Tibial nerve (tissue), 4 donors: ENCODE measurements at regions not wholly inside any gene's neighbourhood (a gene's known extent, or its start where the extent isn't known, plus 50 kb on each side); places are given as distances from the start of the nearest gene placed in this dataset.

ENCODE experiments used
- DNase-seq, 2 donors: peaks; one replicate each; pipeline ENCODE4 v3.0.0-alpha.2; 2019; ENCODE audit warnings: low spot score in 2 of 2
- H3K27ac ChIP-seq, 4 donors: fragments of 200-600 bp; sonication (generic) in 3 of 4; one replicate each; pipeline ENCODE4 v1.5.1; 2017 to 2019; ENCODE audit warnings: mild to moderate bottlenecking in 1 of 4
- H3K27me3 ChIP-seq, 2 donors: fragments of 200-600 bp; sonication (generic) in 1 of 2; one replicate each; pipeline versions ENCODE4 v1.5.1 to v1.6.0; 2017 to 2019
- H3K36me3 ChIP-seq, 3 donors: fragments of 200-600 bp; sonication (generic); one replicate each; pipeline ENCODE4 v1.5.1; 2018 to 2019
- H3K4me1 ChIP-seq, 4 donors: fragments of 200-600 bp; sonication (generic) in 3 of 4; one replicate each; pipeline ENCODE4 v1.5.1; 2017 to 2019
- H3K4me3 ChIP-seq, 4 donors: fragments of 200-600 bp; sonication (generic) in 3 of 4; one replicate each; pipeline ENCODE4 v1.5.1; 2017 to 2019; ENCODE audit warnings: mild to moderate bottlenecking in 1 of 4, moderate library complexity in 1 of 4
- H3K9me3 ChIP-seq, 4 donors: fragments of 200-600 bp; sonication (generic) in 3 of 4; one replicate each; pipeline ENCODE4 v1.5.1; 2017 to 2019
- EP300 ChIP-seq, 2 donors: sonication (generic); formaldehyde crosslinking; IDR thresholded peaks; one replicate each; pipeline ENCODE4 v1.6.1; 2017; ENCODE audit warnings: antibody characterized with exemption in 2 of 2, mild to moderate bottlenecking in 1 of 2
- POLR2A ChIP-seq, 2 donors: fragments of 450-650 bp; IDR thresholded peaks; one replicate each; pipeline ENCODE4 v1.6.1; 2017; ENCODE audit warnings: antibody characterized with exemption in 2 of 2, mild to moderate bottlenecking in 2 of 2, moderate library complexity in 2 of 2
- WGBS, 2 donors: methylation state at CpG; one replicate each; pipeline ENCODE4 v1.1.5; 2018; 5-methylcytosine and 5-hydroxymethylcytosine counted together
- TF ChIP-seq, protein P1 (sequence below), 5 experiments: fragments of 200-600 bp in 3 of 5; fragments of 450-650 bp in 2 of 5; sonication (generic) in 3 of 5; IDR thresholded peaks; one replicate each; pipeline ENCODE4 v1.5.1; 2016 to 2019; ENCODE audit warnings: antibody characterized with exemption in 5 of 5, mild to moderate bottlenecking in 3 of 5, moderate library complexity in 2 of 5

DNA sequence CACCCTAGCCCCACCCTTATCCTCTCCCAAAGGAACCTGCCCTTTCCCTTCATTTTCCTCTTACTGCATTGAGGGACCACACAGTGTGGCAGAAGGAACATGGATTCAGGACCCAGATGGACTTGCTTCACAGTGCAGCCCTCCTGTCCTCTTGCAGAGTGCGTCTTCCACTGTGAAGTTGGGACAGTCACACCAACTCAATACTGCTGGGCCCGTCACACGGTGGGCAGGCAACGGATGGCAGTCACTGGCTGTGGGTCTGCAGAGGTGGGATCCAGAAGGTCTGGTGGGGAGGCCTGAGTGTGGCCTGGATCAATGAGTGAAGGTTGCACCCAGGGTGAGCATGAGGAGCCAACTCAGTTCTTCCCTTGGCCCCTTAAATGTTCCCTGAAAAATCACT is 129.9 kb upstream of the B3GAT1 start:
- Histone ChIP-seq H3K4me1 (no peaks in the 10 kb centered on the region), H3K27me3 (peaks cover 0 to 5% of the 10 kb centered on the region in 2 donors), H3K4me3 (no peak overlapping the region), H3K27ac (no peak overlapping the region), H3K9me3 (no peaks in the 10 kb centered on the region), H3K36me3 (no peaks in the 10 kb centered on the region)
- WGBS, 2 donors: 77 to 93% methylated on average over 4 of the region's 4 CpGs
- DNase-seq: no peak
- no peak for TF ChIP-seq POLR2A (IDR thresholded peaks at IDR 0.05)
- TF ChIP-seq EP300 (IDR thresholded peaks at IDR 0.05): no peak
- TF ChIP-seq, protein P1, sequence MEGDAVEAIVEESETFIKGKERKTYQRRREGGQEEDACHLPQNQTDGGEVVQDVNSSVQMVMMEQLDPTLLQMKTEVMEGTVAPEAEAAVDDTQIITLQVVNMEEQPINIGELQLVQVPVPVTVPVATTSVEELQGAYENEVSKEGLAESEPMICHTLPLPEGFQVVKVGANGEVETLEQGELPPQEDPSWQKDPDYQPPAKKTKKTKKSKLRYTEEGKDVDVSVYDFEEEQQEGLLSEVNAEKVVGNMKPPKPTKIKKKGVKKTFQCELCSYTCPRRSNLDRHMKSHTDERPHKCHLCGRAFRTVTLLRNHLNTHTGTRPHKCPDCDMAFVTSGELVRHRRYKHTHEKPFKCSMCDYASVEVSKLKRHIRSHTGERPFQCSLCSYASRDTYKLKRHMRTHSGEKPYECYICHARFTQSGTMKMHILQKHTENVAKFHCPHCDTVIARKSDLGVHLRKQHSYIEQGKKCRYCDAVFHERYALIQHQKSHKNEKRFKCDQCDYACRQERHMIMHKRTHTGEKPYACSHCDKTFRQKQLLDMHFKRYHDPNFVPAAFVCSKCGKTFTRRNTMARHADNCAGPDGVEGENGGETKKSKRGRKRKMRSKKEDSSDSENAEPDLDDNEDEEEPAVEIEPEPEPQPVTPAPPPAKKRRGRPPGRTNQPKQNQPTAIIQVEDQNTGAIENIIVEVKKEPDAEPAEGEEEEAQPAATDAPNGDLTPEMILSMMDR (IDR thresholded peaks at IDR 0.05): no peak

DNA sequence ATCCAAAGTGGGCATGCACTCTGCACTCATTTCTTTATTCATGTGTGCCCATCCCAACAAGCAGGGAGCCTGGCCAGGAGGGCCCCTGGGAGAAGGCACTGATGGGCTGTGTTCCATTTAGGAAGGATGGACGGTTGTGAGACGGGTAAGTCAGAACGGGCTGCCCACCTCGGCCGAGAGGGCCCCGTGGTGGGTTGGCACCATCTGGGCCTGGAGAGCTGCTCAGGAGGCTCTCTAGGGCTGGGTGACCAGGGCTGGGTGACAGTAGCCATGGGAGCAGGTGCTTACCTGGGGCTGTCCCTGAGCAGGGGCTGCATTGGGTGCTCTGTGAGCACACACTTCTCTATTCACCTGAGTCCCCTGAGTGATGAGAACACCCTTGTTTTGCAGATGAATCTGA is 129.3 kb upstream of the B3GAT1 start:
- no peaks in the 10 kb centered on the region for H3K36me3 ChIP-seq
- no peaks in the 10 kb centered on the region for H3K4me1 ChIP-seq
- no peak for DNase-seq
- no peaks in the 10 kb centered on the region for H3K9me3 ChIP-seq
- WGBS, 2 donors: 78 to 85% methylated on average over 6 of the region's 6 CpGs
- TF ChIP-seq POLR2A (IDR thresholded peaks at IDR 0.05): no peak
- no peak for TF ChIP-seq EP300 (IDR thresholded peaks at IDR 0.05)
- TF ChIP-seq, protein P1 (IDR thresholded peaks at IDR 0.05): no peak
- no peak overlapping the region for H3K27ac ChIP-seq
- H3K27me3 ChIP-seq: peaks cover 0 to 5% of the 10 kb centered on the region in 2 donors
- no peak overlapping the region for H3K4me3 ChIP-seq

DNA sequence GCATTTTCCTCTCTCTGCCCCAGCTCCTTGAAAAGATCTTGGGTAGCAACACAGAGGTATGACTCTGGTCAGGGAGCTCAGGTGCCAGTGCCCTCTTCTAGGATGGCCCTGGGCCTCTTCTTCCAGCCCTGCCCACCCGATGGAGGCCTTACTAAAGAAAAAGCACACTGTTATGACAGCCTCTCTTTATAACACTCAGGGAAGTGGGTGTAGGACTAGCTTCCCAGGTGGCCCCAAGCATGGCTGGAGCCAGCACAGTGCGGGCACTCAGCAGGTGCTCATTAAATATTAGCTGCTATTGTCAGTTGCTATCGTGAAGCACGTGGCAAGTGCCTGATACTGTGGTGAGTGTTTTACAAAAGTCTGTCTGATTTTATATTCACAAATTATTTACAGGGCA is 127.2 kb upstream of the B3GAT1 start:
- H3K27me3 ChIP-seq: peaks cover 0 to 5% of the 10 kb centered on the region in 2 donors
- 71 to 80% methylated on average over 4 of the region's 4 CpGs for WGBS, 2 donors

DNA sequence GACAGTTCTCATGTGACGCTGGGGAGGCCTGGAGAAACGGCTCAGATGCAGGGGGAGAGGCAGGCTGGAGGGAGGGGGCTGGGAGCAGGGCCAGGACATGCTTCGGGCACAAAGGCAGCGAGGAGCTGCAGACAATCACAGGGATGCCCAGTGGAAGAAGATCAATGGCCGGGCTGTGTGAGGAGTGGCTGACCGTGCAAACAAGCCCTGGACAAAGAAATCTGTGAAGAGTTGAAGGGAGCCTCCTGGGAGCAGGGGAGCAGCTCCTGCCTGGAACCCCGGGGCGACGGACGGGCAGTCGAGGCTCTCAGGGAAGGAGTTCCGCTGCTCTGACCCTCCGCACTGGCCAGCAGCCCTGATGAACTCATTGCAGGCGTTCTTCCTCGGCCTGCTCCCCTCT is 126.7 kb upstream of the B3GAT1 start:
- peaks cover 0 to 5% of the 10 kb centered on the region in 2 donors for H3K27me3 ChIP-seq
- no peak for DNase-seq
- H3K4me1 ChIP-seq: no peaks in the 10 kb centered on the region
- no peaks in the 10 kb centered on the region for H3K9me3 ChIP-seq
- no peak overlapping the region for H3K4me3 ChIP-seq
- 50 to 73% methylated on average over 7 to 15 of the region's 15 CpGs for WGBS, 2 donors
- no peak for TF ChIP-seq POLR2A (IDR thresholded peaks at IDR 0.05)
- TF ChIP-seq, protein P1 (IDR thresholded peaks at IDR 0.05): no peak
- TF ChIP-seq EP300 (IDR thresholded peaks at IDR 0.05): no peak
- no peak overlapping the region for H3K27ac ChIP-seq
- no peaks in the 10 kb centered on the region for H3K36me3 ChIP-seq

More for the DNA sequence above, 127.2 kb upstream of the B3GAT1 start:
- H3K4me1 ChIP-seq: no peaks in the 10 kb centered on the region
- no peaks in the 10 kb centered on the region for H3K9me3 ChIP-seq
- no peak overlapping the region for H3K27ac ChIP-seq
- TF ChIP-seq, protein P1 (IDR thresholded peaks at IDR 0.05): no peak
- TF ChIP-seq EP300 (IDR thresholded peaks at IDR 0.05): no peak
- no peak for TF ChIP-seq POLR2A (IDR thresholded peaks at IDR 0.05)
- no peak overlapping the region for H3K4me3 ChIP-seq
- no peak for DNase-seq
- no peaks in the 10 kb centered on the region for H3K36me3 ChIP-seq

DNA sequence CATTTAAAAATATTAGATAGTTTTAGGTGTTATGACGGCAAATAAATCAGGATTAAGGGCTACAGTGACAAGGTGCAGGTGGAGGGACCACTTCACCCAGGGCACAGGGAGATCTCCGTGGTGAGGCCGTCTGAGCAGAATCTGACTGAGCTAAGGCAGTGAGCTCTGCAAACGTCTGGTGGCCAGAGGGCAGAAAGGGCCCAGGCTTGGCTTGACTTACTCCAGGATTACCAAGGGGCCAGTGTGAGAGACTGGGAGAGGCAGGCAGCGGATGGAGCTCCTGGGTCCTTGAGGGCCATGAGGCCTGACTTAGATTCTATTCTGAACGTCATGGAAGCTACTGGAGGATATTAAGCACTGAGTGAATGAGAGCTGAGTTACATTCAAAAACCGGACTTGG is 125.9 kb upstream of the B3GAT1 start:
- WGBS, 2 donors: 78 to 81% methylated on average over 7 of the region's 7 CpGs
- no peaks in the 10 kb centered on the region for H3K4me1 ChIP-seq
- no peaks in the 10 kb centered on the region for H3K36me3 ChIP-seq
- H3K27ac ChIP-seq: no peak overlapping the region
- no peak for TF ChIP-seq EP300 (IDR thresholded peaks at IDR 0.05)
- TF ChIP-seq, protein P1 (IDR thresholded peaks at IDR 0.05): no peak
- no peak for TF ChIP-seq POLR2A (IDR thresholded peaks at IDR 0.05)
- H3K27me3 ChIP-seq: peaks cover 0 to 5% of the 10 kb centered on the region in 2 donors
- no peaks in the 10 kb centered on the region for H3K9me3 ChIP-seq
- DNase-seq: no peak
- H3K4me3 ChIP-seq: no peak overlapping the region
